ENCODE measurements at regions not wholly inside any gene's neighbourhood (a gene's known extent, or its start where the extent isn't known, plus 50 kb on each side); places are given as distances from the start of the nearest gene placed in this dataset.

DNA sequence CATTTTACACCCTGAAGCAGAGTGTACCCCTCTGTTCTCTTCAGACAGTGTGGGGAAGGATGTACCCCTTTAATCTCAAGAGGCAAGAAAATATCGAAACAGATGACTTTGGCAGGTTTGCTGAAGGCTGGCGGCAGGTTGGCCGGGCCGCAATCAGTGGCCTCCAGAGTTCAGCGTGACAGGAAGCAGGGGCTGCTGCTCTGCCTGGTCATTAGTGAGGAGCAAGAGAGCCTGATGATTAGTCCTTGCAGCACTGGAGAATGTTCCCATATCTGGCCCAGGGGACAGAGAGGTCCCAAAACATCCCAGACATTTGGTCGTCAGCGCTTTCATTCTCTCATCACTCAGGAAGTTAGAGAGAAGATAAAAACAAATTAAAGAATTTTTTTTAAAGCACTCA lies 352.8 kb downstream of the SPRY1 start:
- TF ChIP-seq, protein P1, sequence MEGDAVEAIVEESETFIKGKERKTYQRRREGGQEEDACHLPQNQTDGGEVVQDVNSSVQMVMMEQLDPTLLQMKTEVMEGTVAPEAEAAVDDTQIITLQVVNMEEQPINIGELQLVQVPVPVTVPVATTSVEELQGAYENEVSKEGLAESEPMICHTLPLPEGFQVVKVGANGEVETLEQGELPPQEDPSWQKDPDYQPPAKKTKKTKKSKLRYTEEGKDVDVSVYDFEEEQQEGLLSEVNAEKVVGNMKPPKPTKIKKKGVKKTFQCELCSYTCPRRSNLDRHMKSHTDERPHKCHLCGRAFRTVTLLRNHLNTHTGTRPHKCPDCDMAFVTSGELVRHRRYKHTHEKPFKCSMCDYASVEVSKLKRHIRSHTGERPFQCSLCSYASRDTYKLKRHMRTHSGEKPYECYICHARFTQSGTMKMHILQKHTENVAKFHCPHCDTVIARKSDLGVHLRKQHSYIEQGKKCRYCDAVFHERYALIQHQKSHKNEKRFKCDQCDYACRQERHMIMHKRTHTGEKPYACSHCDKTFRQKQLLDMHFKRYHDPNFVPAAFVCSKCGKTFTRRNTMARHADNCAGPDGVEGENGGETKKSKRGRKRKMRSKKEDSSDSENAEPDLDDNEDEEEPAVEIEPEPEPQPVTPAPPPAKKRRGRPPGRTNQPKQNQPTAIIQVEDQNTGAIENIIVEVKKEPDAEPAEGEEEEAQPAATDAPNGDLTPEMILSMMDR (IDR thresholded peaks at IDR 0.05), result no peak
- no peak for TF ChIP-seq POLR2A (IDR thresholded peaks at IDR 0.05)
- no peak for TF ChIP-seq EP300 (IDR thresholded peaks at IDR 0.05)
- no peak for TF ChIP-seq POLR2AphosphoS5 (IDR thresholded peaks at IDR 0.05)

All from suprapubic skin (tissue), 4 donors.